ENCODE measurements at regions not wholly inside any gene's neighbourhood (a gene's known extent, or its start where the extent isn't known, plus 50 kb on each side); places are given as distances from the start of the nearest gene placed in this dataset.

GRCh38 chr1:96481409-96481808, 240.2 kb upstream of the PTBP2 start:
- Histone ChIP-seq H2AFZ (ENCODE audit: low read depth, low read length, severe bottlenecking) (no peak overlapping the region), H3K9ac (ENCODE audit: low read length) (no peak overlapping the region), H3K9me3 (ENCODE audit: insufficient read depth, low read length) (no peaks in the 10 kb centered on the region), H3K79me2 (ENCODE audit: insufficient read depth, low read length) (no peaks in the 10 kb centered on the region), H3F3A (ENCODE audit: insufficient read depth) (no peaks in the 10 kb centered on the region), H3K27me3 (ENCODE audit: low read length) (no peaks in the 10 kb centered on the region), H3K9me2 (replicated peaks; ENCODE audit: insufficient read depth, low read length) (no peaks in the 10 kb centered on the region), H4K20me1 (ENCODE audit: low read depth, low read length) (no peaks in the 10 kb centered on the region), H3K4me3 (ENCODE audit: insufficient read depth, low read length, poor library complexity, severe bottlenecking) (no peak overlapping the region), H3K4me2 (ENCODE audit: low read depth, low read length, poor library complexity, severe bottlenecking) (no peak overlapping the region), H3K36me3 (ENCODE audit: low read length) (no peaks in the 10 kb centered on the region), H3K27ac (ENCODE audit: low read depth, low read length) (no peak overlapping the region)
- no peak for TF ChIP-seq EZH2phosphoT487 (conservative IDR thresholded peaks at IDR 0.05; ENCODE audit: low read length)
- TF ChIP-seq CTCF (IDR thresholded peaks at IDR 0.05; ENCODE audit: insufficient read depth, low read length, poor library complexity, severe bottlenecking), result no peak

DNA sequence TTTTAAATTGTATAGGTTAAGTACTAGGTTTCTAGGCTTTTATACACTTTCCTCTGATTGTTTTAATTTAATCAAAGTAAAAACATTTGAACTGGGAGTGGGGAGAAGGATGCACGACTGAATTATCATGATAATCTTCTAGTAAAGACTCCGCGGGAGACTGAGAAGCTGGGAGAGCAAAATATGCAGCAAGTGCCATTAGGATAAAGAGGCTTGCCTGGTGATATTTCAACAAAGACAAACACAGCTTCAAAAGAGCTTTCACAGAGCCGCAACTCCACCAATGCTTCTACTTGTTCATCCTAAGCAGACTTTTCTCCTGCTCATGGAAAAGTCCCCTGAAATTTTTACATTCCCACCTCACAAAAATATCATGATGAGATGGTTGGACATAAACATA, 239.0 kb upstream of the PTBP2 start:
- Histone ChIP-seq H3K9ac (ENCODE audit: low read length) (no peak overlapping the region), H3K27ac (ENCODE audit: low read depth, low read length) (no peak overlapping the region), H3K4me3 (ENCODE audit: insufficient read depth, low read length, poor library complexity, severe bottlenecking) (no peak overlapping the region), H3K79me2 (ENCODE audit: insufficient read depth, low read length) (no peaks in the 10 kb centered on the region), H3F3A (ENCODE audit: insufficient read depth) (no peaks in the 10 kb centered on the region), H3K27me3 (ENCODE audit: low read length) (no peaks in the 10 kb centered on the region), H4K20me1 (ENCODE audit: low read depth, low read length) (no peaks in the 10 kb centered on the region), H3K9me2 (replicated peaks; ENCODE audit: insufficient read depth, low read length) (no peaks in the 10 kb centered on the region), H2AFZ (ENCODE audit: low read depth, low read length, severe bottlenecking) (no peak overlapping the region), H3K4me2 (ENCODE audit: low read depth, low read length, poor library complexity, severe bottlenecking) (no peak overlapping the region), H3K36me3 (ENCODE audit: low read length) (no peaks in the 10 kb centered on the region), H3K9me3 (ENCODE audit: insufficient read depth, low read length) (no peaks in the 10 kb centered on the region)
- no peak for TF ChIP-seq EZH2phosphoT487 (conservative IDR thresholded peaks at IDR 0.05; ENCODE audit: low read length)
- no peak for TF ChIP-seq CTCF (IDR thresholded peaks at IDR 0.05; ENCODE audit: insufficient read depth, low read length, poor library complexity, severe bottlenecking)

DNA sequence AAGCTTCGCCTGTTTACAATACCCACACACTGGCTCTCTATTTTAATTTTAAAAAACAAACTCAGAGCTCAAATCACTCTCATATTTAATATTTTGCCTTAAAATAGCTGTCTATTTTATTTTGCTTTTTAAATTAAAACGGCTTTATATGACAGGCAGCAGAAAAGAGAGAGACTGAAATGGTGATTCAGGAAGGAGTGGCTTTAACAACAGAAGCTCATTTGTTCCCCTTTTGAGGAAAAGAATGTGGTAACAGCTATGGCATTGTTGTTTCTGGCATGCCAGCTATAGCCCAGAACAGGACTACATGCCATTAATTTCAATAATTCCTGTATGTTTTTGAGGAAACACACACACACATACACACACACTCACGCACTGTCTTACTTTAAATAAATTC, 234.2 kb upstream of the PTBP2 start:
- no peaks in the 10 kb centered on the region for H3F3A ChIP-seq (ENCODE audit: insufficient read depth)
- no peaks in the 10 kb centered on the region for H3K36me3 ChIP-seq (ENCODE audit: low read length)
- no peaks in the 10 kb centered on the region for H3K27me3 ChIP-seq (ENCODE audit: low read length)
- TF ChIP-seq CTCF (IDR thresholded peaks at IDR 0.05; ENCODE audit: insufficient read depth, low read length, poor library complexity, severe bottlenecking) (no peak), EZH2phosphoT487 (conservative IDR thresholded peaks at IDR 0.05; ENCODE audit: low read length) (no peak)
- no peaks in the 10 kb centered on the region for H3K9me3 ChIP-seq (ENCODE audit: insufficient read depth, low read length)
- H3K4me2 ChIP-seq (ENCODE audit: low read depth, low read length, poor library complexity, severe bottlenecking), result no peak overlapping the region
- no peaks in the 10 kb centered on the region for H3K9me2 ChIP-seq (replicated peaks; ENCODE audit: insufficient read depth, low read length)
- no peak overlapping the region for H3K4me3 ChIP-seq (ENCODE audit: insufficient read depth, low read length, poor library complexity, severe bottlenecking)
- H3K79me2 ChIP-seq (ENCODE audit: insufficient read depth, low read length), result no peaks in the 10 kb centered on the region
- no peak overlapping the region for H2AFZ ChIP-seq (ENCODE audit: low read depth, low read length, severe bottlenecking)
- no peak overlapping the region for H3K27ac ChIP-seq (ENCODE audit: low read depth, low read length)
- no peaks in the 10 kb centered on the region for H4K20me1 ChIP-seq (ENCODE audit: low read depth, low read length)
- no peak overlapping the region for H3K9ac ChIP-seq (ENCODE audit: low read length)

GRCh38 chr1:96487971-96488370, 233.6 kb upstream of the PTBP2 start:
- H3K27ac ChIP-seq (ENCODE audit: low read depth, low read length), result no peak overlapping the region

More at GRCh38 chr1:96487971-96488370, 233.6 kb upstream of the PTBP2 start:
- no peak overlapping the region for H3K9ac ChIP-seq (ENCODE audit: low read length)
- no peaks in the 10 kb centered on the region for H4K20me1 ChIP-seq (ENCODE audit: low read depth, low read length)
- TF ChIP-seq EZH2phosphoT487 (conservative IDR thresholded peaks at IDR 0.05; ENCODE audit: low read length) (no peak), CTCF (IDR thresholded peaks at IDR 0.05; ENCODE audit: insufficient read depth, low read length, poor library complexity, severe bottlenecking) (no peak)
- H3K9me3 ChIP-seq (ENCODE audit: insufficient read depth, low read length), result no peaks in the 10 kb centered on the region
- H3K36me3 ChIP-seq (ENCODE audit: low read length), result no peaks in the 10 kb centered on the region
- H3K4me3 ChIP-seq (ENCODE audit: insufficient read depth, low read length, poor library complexity, severe bottlenecking), result no peak overlapping the region
- H3K79me2 ChIP-seq (ENCODE audit: insufficient read depth, low read length), result no peaks in the 10 kb centered on the region
- H3K9me2 ChIP-seq (replicated peaks; ENCODE audit: insufficient read depth, low read length), result no peaks in the 10 kb centered on the region
- no peaks in the 10 kb centered on the region for H3F3A ChIP-seq (ENCODE audit: insufficient read depth)
- no peak overlapping the region for H3K4me2 ChIP-seq (ENCODE audit: low read depth, low read length, poor library complexity, severe bottlenecking)
- no peaks in the 10 kb centered on the region for H3K27me3 ChIP-seq (ENCODE audit: low read length)
- no peak overlapping the region for H2AFZ ChIP-seq (ENCODE audit: low read depth, low read length, severe bottlenecking)
